GM12878 (cell line): ENCODE measurements at regions not wholly inside any gene's neighbourhood (a gene's known extent, or its start where the extent isn't known, plus 50 kb on each side); places are given as distances from the start of the nearest gene placed in this dataset.

Experiments used
- ATAC-seq: fragments of 200-7000 bp; cut with Tn5 transposase; 3 replicates; pipeline ENCODE4 v1.9.1; 2020; ENCODE audit warnings: mild to moderate bottlenecking, moderate library complexity
- BruUV-seq: library from RNA; stranded (reverse); fragments of 400-500 nt; replicated peaks from 2 replicates; lab custom pipeline; 2021; lab: Mats Ljungman, UMichigan
- CTCF ChIA-PET: fragments of 300-600 bp; sonication (Branson Sonifier 250); formaldehyde crosslinking; extraction: SDS; loops from one replicate; lab custom pipeline; 2021; ENCODE audit warnings: inconsistent platforms; lab: Yijun Ruan, JAX
- POLR2A ChIA-PET: fragments of 350-600 bp; formaldehyde crosslinking; extraction: SDS; loops from one replicate; lab custom pipeline; 2021; ENCODE audit warnings: inconsistent platforms; lab: Charles Lee
- RAD21 ChIA-PET: fragments of 300-600 bp; sonication (Branson Sonifier 250); formaldehyde crosslinking; loops from one replicate; lab custom pipeline; 2023; ENCODE audit warnings: antibody characterized with exemption; ENCODE audit not compliant: unreplicated experiment; lab: Charles Lee
- SMC1A ChIA-PET: fragments of 300-600 bp; sonication (Branson Sonifier 250); formaldehyde crosslinking; loops from one replicate; lab custom pipeline; 2023; ENCODE audit not compliant: unreplicated experiment, uncharacterized antibody; lab: Charles Lee
- DNase-seq: peaks from one replicate; pipeline ENCODE4 v3.0.0-alpha.2; 2011; ENCODE audit warnings: low read depth, low spot score
- FAIRE-seq: peaks from 3 replicates; lab custom pipeline; 2011; peaks lifted over from hg19 to GRCh38; lab: Jason Lieb, UNC
- H2AFZ ChIP-seq: 2 replicates; pipeline ENCODE4 v1.6.0; 2011; ENCODE audit warnings: low read depth, low read length, control low read depth; ENCODE audit not compliant: control insufficient read depth
- H3K27ac ChIP-seq: 2 replicates; pipeline ENCODE4 v1.5.1; 2011; ENCODE audit warnings: control low read depth; ENCODE audit not compliant: control insufficient read depth, insufficient read depth
- H3K27me3 ChIP-seq, 2 experiments: replicated peaks in 1 of 2; 2 replicates each; pipeline versions ENCODE4 v1.6.0 to v1.6.1; 2011; ENCODE audit warnings: low read length in 1 of 2; ENCODE audit not compliant: control insufficient read depth in 2 of 2, insufficient read depth in 2 of 2
- H3K36me3 ChIP-seq, 2 experiments: 2 replicates each; pipeline ENCODE4 v1.5.1; 2011; ENCODE audit warnings: low read length in 1 of 2; ENCODE audit not compliant: control insufficient read depth in 2 of 2, insufficient read depth in 2 of 2
- H3K4me1 ChIP-seq: 2 replicates; pipeline ENCODE4 v1.6.1; 2011; ENCODE audit warnings: mild to moderate bottlenecking, low read length, moderate library complexity, mixed read lengths; ENCODE audit not compliant: control insufficient read depth, insufficient read depth
- H3K4me2 ChIP-seq: 2 replicates; pipeline ENCODE4 v1.6.0; 2011; ENCODE audit warnings: control low read depth; ENCODE audit not compliant: control insufficient read depth, insufficient read depth
- H3K4me3 ChIP-seq: fragments of 200-600 bp; sonication (generic); 2 replicates; pipeline ENCODE4 v1.5.1; 2016
- H3K79me2 ChIP-seq: 2 replicates; pipeline ENCODE4 v1.6.0; 2011; ENCODE audit warnings: low read length; ENCODE audit not compliant: control insufficient read depth, insufficient read depth
- H3K9ac ChIP-seq: 2 replicates; pipeline ENCODE4 v1.8.0; 2011; ENCODE audit warnings: low read length, control low read depth, mixed read lengths; ENCODE audit not compliant: control insufficient read depth, insufficient read depth
- H3K9me3 ChIP-seq: replicated peaks from 3 replicates; pipeline ENCODE4 v1.5.1; 2011; ENCODE audit warnings: mild to moderate bottlenecking, low read length; ENCODE audit not compliant: control insufficient read depth, insufficient read depth
- H4K20me1 ChIP-seq: 2 replicates; pipeline ENCODE4 v1.6.0; 2011; ENCODE audit not compliant: control insufficient read depth, insufficient read depth
- CBX5 ChIP-seq: sonication (generic); IDR thresholded peaks from 2 replicates; pipeline ENCODE4 v1.6.1; 2016; ENCODE audit warnings: low read depth, moderate library complexity, mild to moderate bottlenecking, inconsistent platforms
- CHD2 ChIP-seq: IDR thresholded peaks from 2 replicates; pipeline ENCODE4 v1.6.1; 2011; ENCODE audit warnings: low read depth, low read length, improper control_type of control experiment, borderline replicate concordance
- CUX1 ChIP-seq: IDR thresholded peaks from 2 replicates; pipeline ENCODE4 v1.6.1; 2012; ENCODE audit warnings: improper control_type of control experiment, low read depth, low read length; ENCODE audit not compliant: insufficient replicate concordance
- ELK1 ChIP-seq: IDR thresholded peaks from 2 replicates; pipeline ENCODE4 v1.6.1; 2012; ENCODE audit warnings: low read depth, low read length, improper control_type of control experiment
- IRF5 ChIP-seq: fragments of 450-650 bp; IDR thresholded peaks from 2 replicates; pipeline ENCODE4 v1.6.1; 2017; ENCODE audit warnings: borderline replicate concordance
- JUND ChIP-seq: IDR thresholded peaks from 2 replicates; pipeline ENCODE4 v1.6.1; 2012; ENCODE audit warnings: low read depth, mild to moderate bottlenecking, low read length, improper control_type of control experiment, moderate library complexity
- NFIC ChIP-seq: IDR thresholded peaks from 2 replicates; pipeline ENCODE4 v1.6.1; 2012; ENCODE audit warnings: low read depth, mild to moderate bottlenecking, inconsistent platforms, low read length, moderate library complexity
- SKIL ChIP-seq: fragments of 450-650 bp; IDR thresholded peaks from 2 replicates; pipeline ENCODE4 v1.6.1; 2017; ENCODE audit warnings: mild to moderate bottlenecking, low read depth, inconsistent platforms; ENCODE audit not compliant: poor library complexity, severe bottlenecking
- SMC3 ChIP-seq: IDR thresholded peaks from 2 replicates; pipeline ENCODE4 v1.6.1; 2011; ENCODE audit warnings: low read length, improper control_type of control experiment, borderline replicate concordance
- SPI1 ChIP-seq: IDR thresholded peaks from 2 replicates; pipeline ENCODE4 v1.6.1; 2011; ENCODE audit warnings: low read depth, mild to moderate bottlenecking, low read length, moderate library complexity, borderline replicate concordance; ENCODE audit not compliant: insufficient read depth
- WGBS: methylation state at CpG from one replicate; pipeline ENCODE4 v1.1.6; 2016; ENCODE audit warnings: low lambda C conversion rate; ENCODE audit not compliant: insufficient replicate concordance, insufficient coverage; ENCODE audit errors: missing lambda C conversion rate; 5-methylcytosine and 5-hydroxymethylcytosine counted together
- in situ Hi-C: fragments of 300-500 bp; cut with MboI; formaldehyde crosslinking; loops from 9 replicates; pipeline ENCODE4 v1.14.3; 2018; ENCODE audit warnings: mixed read lengths
- intact Hi-C: fragments of 100-400 bp; cut with micrococcal nuclease; formaldehyde crosslinking; loops from one replicate; pipeline ENCODE4 v1.14.2; 2022; ENCODE audit not compliant: unreplicated experiment

GRCh38 chr3:177642042-177642803, 444.9 kb upstream of the TBL1XR1 start (continued):
- TF ChIP-seq CUX1 (no peak), NFIC (no peak), ELK1 (no peak)

- Histone ChIP-seq H3K27me3 (no peaks in the 10 kb centered on the region; a peak in 1 of 4 replicates), H4K20me1 (no peaks in the 10 kb centered on the region), H3K4me2 (no peak overlapping the region), H3K9ac (no peak overlapping the region), H3K4me1 (no peaks in the 10 kb centered on the region; the same call in 1 of the 2 replicates), H3K27ac (no peak overlapping the region), H3K9me3 (no peaks in the 10 kb centered on the region), H3K79me2 (no peaks in the 10 kb centered on the region), H2AFZ (no peak overlapping the region), H3K4me3 (no peak overlapping the region), H3K36me3 (no peaks in the 10 kb centered on the region)
- no peak for ATAC-seq
- BruUV-seq = no TSS peak
- FAIRE-seq = peak; percentile 18
- no peak for DNase-seq
- WGBS = 50% methylated on average over 3 of the region's 3 CpGs
- TF ChIP-seq JUND (no peak), SKIL (no peak), SMC3 (no peak), SPI1 (no peak), IRF5 (no peak), CBX5 (no peak), CHD2 (no peak)
- RAD21 ChIA-PET = no interaction called here
- intact Hi-C loops = no loop called here
- SMC1A ChIA-PET = no interaction called here
- CTCF ChIA-PET = no interaction called here
- POLR2A ChIA-PET = no interaction called here
- in situ Hi-C loops = no loop called here
Measured at GRCh38 chr3:177642804-177643125, 445.5 kb upstream of the TBL1XR1 start.
